ENCODE measurements at regions not wholly inside any gene's neighbourhood (a gene's known extent, or its start where the extent isn't known, plus 50 kb on each side); places are given as distances from the start of the nearest gene placed in this dataset.

DNA sequence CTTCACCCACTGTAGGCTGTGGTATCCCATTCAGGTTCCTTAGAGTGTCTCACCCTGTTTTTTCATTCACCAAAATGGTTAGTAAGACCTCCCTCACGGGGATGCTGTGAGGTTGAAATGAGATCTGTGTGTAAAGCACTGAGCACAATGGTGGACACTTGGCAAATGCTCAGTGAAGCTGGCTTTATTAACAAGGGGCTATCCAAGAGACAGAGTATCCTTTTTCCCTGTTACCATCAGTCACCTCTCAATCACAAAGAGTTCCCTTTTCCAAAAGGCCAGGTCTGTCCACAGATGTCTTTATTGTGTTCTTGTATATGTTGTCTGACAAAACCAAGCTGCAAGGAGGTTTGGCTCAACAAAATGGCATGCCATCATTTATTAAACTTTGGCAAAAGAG, 138.9 kb upstream of the RARB start:
- Histone ChIP-seq H4K20me1 (ENCODE audit: insufficient read depth) (no peaks in the 10 kb centered on the region), H3K9ac (no peak overlapping the region), H3K27me3 (ENCODE audit: insufficient read depth, low read depth) (no peaks in the 10 kb centered on the region), H3K27ac (no peak overlapping the region), H3K4me2 (no peak overlapping the region), H3K79me2 (ENCODE audit: insufficient read depth, low read depth) (no peaks in the 10 kb centered on the region), H3K36me3 (ENCODE audit: insufficient read depth) (no peaks in the 10 kb centered on the region), H3K4me3 (IDR thresholded peaks at IDR 0.05; ENCODE audit: insufficient read depth, low read depth, low read length) (no peak overlapping the region), H2AFZ (ENCODE audit: low read depth) (no peak overlapping the region), H3K4me1 (ENCODE audit: low read depth, poor library complexity, severe bottlenecking) (no peaks in the 10 kb centered on the region)
- TF ChIP-seq, protein P1, sequence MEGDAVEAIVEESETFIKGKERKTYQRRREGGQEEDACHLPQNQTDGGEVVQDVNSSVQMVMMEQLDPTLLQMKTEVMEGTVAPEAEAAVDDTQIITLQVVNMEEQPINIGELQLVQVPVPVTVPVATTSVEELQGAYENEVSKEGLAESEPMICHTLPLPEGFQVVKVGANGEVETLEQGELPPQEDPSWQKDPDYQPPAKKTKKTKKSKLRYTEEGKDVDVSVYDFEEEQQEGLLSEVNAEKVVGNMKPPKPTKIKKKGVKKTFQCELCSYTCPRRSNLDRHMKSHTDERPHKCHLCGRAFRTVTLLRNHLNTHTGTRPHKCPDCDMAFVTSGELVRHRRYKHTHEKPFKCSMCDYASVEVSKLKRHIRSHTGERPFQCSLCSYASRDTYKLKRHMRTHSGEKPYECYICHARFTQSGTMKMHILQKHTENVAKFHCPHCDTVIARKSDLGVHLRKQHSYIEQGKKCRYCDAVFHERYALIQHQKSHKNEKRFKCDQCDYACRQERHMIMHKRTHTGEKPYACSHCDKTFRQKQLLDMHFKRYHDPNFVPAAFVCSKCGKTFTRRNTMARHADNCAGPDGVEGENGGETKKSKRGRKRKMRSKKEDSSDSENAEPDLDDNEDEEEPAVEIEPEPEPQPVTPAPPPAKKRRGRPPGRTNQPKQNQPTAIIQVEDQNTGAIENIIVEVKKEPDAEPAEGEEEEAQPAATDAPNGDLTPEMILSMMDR (conservative IDR thresholded peaks at IDR 0.05; ENCODE audit: low read depth, low read length) = no peak

DNA sequence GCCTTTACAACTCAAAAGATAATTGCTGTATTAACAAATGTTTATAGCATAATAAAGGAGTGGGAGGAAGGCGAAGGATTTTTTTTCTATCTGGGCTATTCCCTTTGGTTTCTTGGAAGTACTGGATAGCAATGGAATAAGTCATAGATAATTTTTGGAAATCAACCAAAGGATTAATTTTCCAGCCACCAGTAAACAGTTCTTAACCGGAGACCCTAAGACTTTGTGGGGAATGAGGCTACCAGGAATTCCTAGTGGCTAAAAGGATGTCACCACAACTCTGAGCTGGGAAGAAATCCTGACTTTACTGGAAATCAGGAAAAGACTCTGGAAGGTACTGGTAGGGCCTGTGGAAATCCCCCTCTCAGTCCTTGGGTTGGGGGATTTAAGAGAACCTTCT, 138.4 kb upstream of the RARB start:
- no peaks in the 10 kb centered on the region for H3K4me1 ChIP-seq (ENCODE audit: low read depth, poor library complexity, severe bottlenecking)
- TF ChIP-seq, protein P1 (conservative IDR thresholded peaks at IDR 0.05; ENCODE audit: low read depth, low read length) = no peak

DNA sequence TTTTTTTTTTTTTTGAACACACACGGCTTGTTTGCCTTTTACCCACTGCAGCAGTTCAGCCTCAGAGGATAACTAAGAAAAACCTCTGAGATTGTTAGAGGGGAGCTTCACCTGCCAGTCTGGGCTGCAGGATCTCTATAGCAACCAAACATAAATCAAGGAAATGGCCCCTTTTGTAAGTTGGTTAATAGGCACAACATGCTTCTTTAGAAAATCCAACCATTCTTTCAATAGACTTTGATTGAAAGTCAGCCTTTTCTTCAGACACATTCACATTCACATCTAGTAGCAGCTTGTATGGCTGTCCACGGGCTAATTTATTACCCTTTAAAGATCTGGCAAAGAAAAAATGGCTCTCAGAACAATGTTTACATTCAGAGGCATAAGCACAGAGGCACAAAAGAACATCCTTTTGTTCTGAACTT, 136.6 kb upstream of the RARB start:
- Histone ChIP-seq H4K20me1 (ENCODE audit: insufficient read depth) (no peaks in the 10 kb centered on the region), H3K4me1 (ENCODE audit: low read depth, poor library complexity, severe bottlenecking) (no peaks in the 10 kb centered on the region), H2AFZ (ENCODE audit: low read depth) (no peak overlapping the region), H3K27me3 (ENCODE audit: insufficient read depth, low read depth) (no peaks in the 10 kb centered on the region), H3K4me3 (IDR thresholded peaks at IDR 0.05; ENCODE audit: insufficient read depth, low read depth, low read length) (no peak overlapping the region), H3K4me2 (no peak overlapping the region), H3K27ac (no peak overlapping the region), H3K9ac (no peak overlapping the region), H3K36me3 (ENCODE audit: insufficient read depth) (no peaks in the 10 kb centered on the region), H3K79me2 (ENCODE audit: insufficient read depth, low read depth) (no peaks in the 10 kb centered on the region)
- TF ChIP-seq, protein P1 (conservative IDR thresholded peaks at IDR 0.05; ENCODE audit: low read depth, low read length) = no peak

More for the DNA sequence above, 138.4 kb upstream of the RARB start:
- Histone ChIP-seq H4K20me1 (ENCODE audit: insufficient read depth) (no peaks in the 10 kb centered on the region), H3K4me3 (IDR thresholded peaks at IDR 0.05; ENCODE audit: insufficient read depth, low read depth, low read length) (no peak overlapping the region), H3K27ac (no peak overlapping the region), H2AFZ (ENCODE audit: low read depth) (no peak overlapping the region), H3K36me3 (ENCODE audit: insufficient read depth) (no peaks in the 10 kb centered on the region), H3K4me2 (no peak overlapping the region), H3K27me3 (ENCODE audit: insufficient read depth, low read depth) (no peaks in the 10 kb centered on the region), H3K9ac (no peak overlapping the region), H3K79me2 (ENCODE audit: insufficient read depth, low read depth) (no peaks in the 10 kb centered on the region)

DNA sequence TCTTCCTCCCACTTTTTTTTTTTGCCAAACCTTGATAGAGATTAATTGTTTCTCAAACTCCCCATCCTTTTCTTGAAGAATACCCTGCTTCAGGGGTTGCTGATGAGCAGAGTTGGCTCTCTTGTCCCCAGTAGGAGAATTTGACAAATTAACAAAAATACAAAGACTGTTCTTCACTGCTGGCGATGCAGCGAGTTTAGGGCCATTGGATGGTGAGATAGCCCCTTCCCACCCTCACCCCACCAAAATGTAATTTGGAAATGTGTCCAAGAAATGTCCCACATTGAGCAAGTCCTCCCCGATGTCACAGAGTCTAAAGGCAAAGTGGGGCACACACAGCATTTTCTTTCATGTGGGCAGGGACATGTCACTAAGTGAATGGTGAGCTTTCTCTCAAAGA, 136.0 kb upstream of the RARB start:
- no peak overlapping the region for H2AFZ ChIP-seq (ENCODE audit: low read depth)
- H3K4me1 ChIP-seq (ENCODE audit: low read depth, poor library complexity, severe bottlenecking) = no peaks in the 10 kb centered on the region
- no peak overlapping the region for H3K4me2 ChIP-seq
- TF ChIP-seq, protein P1 (conservative IDR thresholded peaks at IDR 0.05; ENCODE audit: low read depth, low read length) = no peak
- H3K9ac ChIP-seq = no peak overlapping the region
- H4K20me1 ChIP-seq (ENCODE audit: insufficient read depth) = no peaks in the 10 kb centered on the region
- H3K27ac ChIP-seq = no peak overlapping the region
- no peak overlapping the region for H3K4me3 ChIP-seq (IDR thresholded peaks at IDR 0.05; ENCODE audit: insufficient read depth, low read depth, low read length)
- H3K79me2 ChIP-seq (ENCODE audit: insufficient read depth, low read depth) = no peaks in the 10 kb centered on the region
- no peaks in the 10 kb centered on the region for H3K36me3 ChIP-seq (ENCODE audit: insufficient read depth)
- no peaks in the 10 kb centered on the region for H3K27me3 ChIP-seq (ENCODE audit: insufficient read depth, low read depth)

Data from KMS-11 (cell line).